NB4 (cell line): ENCODE measurements at regions not wholly inside any gene's neighbourhood (a gene's known extent, or its start where the extent isn't known, plus 50 kb on each side); places are given as distances from the start of the nearest gene placed in this dataset.

Experiments used
- DNase-seq: peaks from one replicate; pipeline ENCODE4 v3.0.0; 2010; ENCODE audit warnings: low read depth
- H3K4me3 ChIP-seq: one replicate; pipeline ENCODE4 v1.5.1; 2011; ENCODE audit warnings: mild to moderate bottlenecking, low read depth, low read length, moderate library complexity
- CTCF ChIP-seq: IDR thresholded peaks from one replicate; pipeline ENCODE4 v1.5.1; 2012; ENCODE audit warnings: low read depth, low read length
- MAX ChIP-seq: IDR thresholded peaks from 2 replicates; pipeline ENCODE4 v1.6.1; 2011; ENCODE audit warnings: low read depth, low read length
- MYC ChIP-seq: IDR thresholded peaks from 2 replicates; pipeline ENCODE4 v1.6.1; 2011; ENCODE audit warnings: low read depth, low read length
- POLR2A ChIP-seq: IDR thresholded peaks from 2 replicates; pipeline ENCODE4 v1.6.1; 2011; ENCODE audit warnings: mild to moderate bottlenecking; ENCODE audit not compliant: insufficient read length; ENCODE audit errors: extremely low read depth

- no peak for TF ChIP-seq CTCF
- no peak overlapping the region for H3K4me3 ChIP-seq
- no peak for DNase-seq
These were observed 167.7 kb downstream of the COPRS start for GRCh38 chr17:31691251-31691905.

GRCh38 chr17:31690151-31690551 lies 168.9 kb downstream of the COPRS start:
- H3K4me3 ChIP-seq, result no peak overlapping the region
- TF ChIP-seq MYC, result no peak
- no peak for TF ChIP-seq CTCF
- TF ChIP-seq POLR2A, result no peak
- DNase-seq, result no peak

GRCh38 chr17:31688701-31689100 lies 170.3 kb downstream of the COPRS start:
- DNase-seq, result no peak

GRCh38 chr17:31687505-31688126 lies 171.4 kb downstream of the COPRS start:
- TF ChIP-seq MYC (no peak), CTCF (no peak), MAX (no peak), POLR2A (no peak)
- DNase-seq, result peak; percentile 31
- H3K4me3 ChIP-seq, result no peak overlapping the region

More at GRCh38 chr17:31688701-31689100, 170.3 kb downstream of the COPRS start:
- H3K4me3 ChIP-seq, result no peak overlapping the region
- TF ChIP-seq POLR2A (no peak), MAX (no peak), MYC (no peak), CTCF (no peak)

GRCh38 chr17:31686495-31686894 lies 172.5 kb downstream of the COPRS start:
- H3K4me3 ChIP-seq, result no peak overlapping the region
- TF ChIP-seq POLR2A (no peak), MAX (no peak), CTCF (no peak), MYC (no peak)
- DNase-seq, result no peak

- TF ChIP-seq MYC, result no peak
- TF ChIP-seq CTCF, result no peak
- TF ChIP-seq POLR2A, result no peak
- no peak for TF ChIP-seq MAX
- H3K4me3 ChIP-seq, result no peak overlapping the region
- DNase-seq, result no peak
These were observed 174.1 kb downstream of the COPRS start for GRCh38 chr17:31684901-31685300.
